Stimulated activated CD4-positive, alpha-beta T cell treated with anti-CD3 and anti-CD28 coated beads, Interleukin-2, amount 100 ng/mL, for 48 hours (primary cell): ENCODE measurements at regions not wholly inside any gene's neighbourhood (a gene's known extent, or its start where the extent isn't known, plus 50 kb on each side); places are given as distances from the start of the nearest gene placed in this dataset.
"Not testable (repeated sequence)": the region's sequence is repeated elsewhere in the genome, so short reads cannot be mapped to it uniquely, and the experiment has no call there.

ENCODE experiments used
- DNase-seq, 2 donors: peaks; one replicate each; pipeline ENCODE4 v3.0.0-alpha.2; 2020

- no peak for DNase-seq
These were observed 279.4 kb upstream of the ZNF507 start for GRCh38 chr19:32066056-32066455.

DNA sequence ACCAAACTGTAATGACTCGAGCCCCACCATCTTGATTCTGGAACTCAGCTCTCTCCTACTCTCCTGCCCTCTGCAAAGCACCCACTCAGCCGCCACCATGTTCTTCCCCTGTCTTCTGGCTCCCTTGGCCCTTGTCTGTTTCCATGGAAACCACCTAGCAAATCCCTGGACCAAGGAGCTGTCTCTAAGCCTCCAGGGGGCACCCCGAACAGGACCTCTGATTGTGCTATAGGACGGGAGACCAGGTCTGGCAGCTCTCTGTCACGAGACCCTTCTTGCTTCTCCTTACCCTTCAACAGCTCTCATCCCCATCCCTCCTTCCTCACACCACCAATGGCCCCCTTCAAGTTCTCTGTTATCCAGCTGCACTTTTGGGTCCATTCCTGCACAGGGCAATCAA, 277.7 kb upstream of the ZNF507 start:
- DNase-seq = no peak

DNA sequence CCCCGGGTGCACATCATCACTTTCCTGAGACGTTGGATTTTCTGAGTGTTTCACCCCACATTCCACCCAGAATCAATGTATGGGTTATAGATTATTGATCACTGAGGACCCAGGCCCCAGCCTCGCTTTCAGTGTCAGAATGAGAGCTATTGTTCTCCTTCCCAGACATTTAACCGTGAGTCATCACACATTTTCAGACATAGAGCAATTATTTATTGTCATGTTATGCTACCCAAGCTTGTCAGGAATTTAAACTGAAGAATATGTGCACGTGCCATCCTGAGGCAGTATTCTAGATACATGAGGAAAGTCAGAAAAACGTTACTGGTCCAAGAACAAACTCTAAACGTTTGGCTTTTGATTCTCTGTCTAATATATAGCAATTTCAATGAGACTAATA, 276.6 kb upstream of the ZNF507 start:
- no peak for DNase-seq

- no peak for DNase-seq
These were observed 275.3 kb upstream of the ZNF507 start for GRCh38 chr19:32070101-32070500.

- no peak for DNase-seq
These were observed 263.4 kb upstream of the ZNF507 start for GRCh38 chr19:32082028-32082427.

GRCh38 chr19:32084756-32085363, 260.6 kb upstream of the ZNF507 start:
- not testable (repeated sequence) for DNase-seq

- DNase-seq = no peak
These were observed 254.2 kb upstream of the ZNF507 start for GRCh38 chr19:32091241-32091640.

DNA sequence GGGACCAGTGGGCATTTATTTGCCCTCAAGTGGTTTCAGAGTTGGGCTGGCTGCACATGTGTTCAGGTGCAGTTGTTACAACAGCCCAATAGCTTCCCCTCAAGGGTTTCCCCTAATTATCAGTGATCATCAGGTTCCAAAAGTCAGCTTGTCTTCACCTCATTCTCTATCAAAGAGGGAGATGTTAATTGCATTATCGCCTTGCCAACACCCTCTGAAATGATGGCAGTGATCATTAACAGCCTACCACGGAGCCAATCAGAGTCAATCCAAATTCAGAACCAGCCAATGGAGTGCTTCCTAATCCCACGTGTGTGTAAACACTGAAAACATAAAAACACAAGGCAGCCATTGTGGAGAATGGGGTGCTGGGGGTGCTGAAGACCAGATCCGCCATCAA, 248.4 kb upstream of the ZNF507 start:
- no peak for DNase-seq

GRCh38 chr19:32097620-32098019, 247.8 kb upstream of the ZNF507 start:
- DNase-seq = no peak

- no peak for DNase-seq
These were observed 246.4 kb upstream of the ZNF507 start for GRCh38 chr19:32098968-32099367.

GRCh38 chr19:32101206-32101605, 244.2 kb upstream of the ZNF507 start:
- DNase-seq = no peak

GRCh38 chr19:32103541-32103940, 241.9 kb upstream of the ZNF507 start:
- no peak for DNase-seq

GRCh38 chr19:32104153-32104849, 241.1 kb upstream of the ZNF507 start:
- no peak for DNase-seq

DNA sequence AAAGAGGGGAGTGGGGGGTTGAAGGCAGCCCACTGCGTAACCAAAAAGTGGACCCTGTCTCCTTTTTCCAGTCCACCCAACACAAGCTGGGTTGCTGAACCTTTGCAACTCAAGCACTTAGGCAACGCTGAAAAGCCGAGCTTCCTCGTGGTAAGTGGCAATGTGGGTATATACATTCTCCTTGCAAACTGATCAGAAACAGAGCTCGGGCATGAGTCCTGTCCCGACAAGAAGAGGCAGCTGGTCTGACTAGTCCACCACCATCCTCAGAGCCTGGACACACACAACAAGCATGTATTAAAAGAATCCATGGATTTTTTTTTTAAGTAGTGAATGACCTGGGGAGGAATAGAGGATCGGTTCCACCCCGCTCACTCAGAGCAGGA, 240.6 kb upstream of the ZNF507 start:
- DNase-seq = no peak

DNA sequence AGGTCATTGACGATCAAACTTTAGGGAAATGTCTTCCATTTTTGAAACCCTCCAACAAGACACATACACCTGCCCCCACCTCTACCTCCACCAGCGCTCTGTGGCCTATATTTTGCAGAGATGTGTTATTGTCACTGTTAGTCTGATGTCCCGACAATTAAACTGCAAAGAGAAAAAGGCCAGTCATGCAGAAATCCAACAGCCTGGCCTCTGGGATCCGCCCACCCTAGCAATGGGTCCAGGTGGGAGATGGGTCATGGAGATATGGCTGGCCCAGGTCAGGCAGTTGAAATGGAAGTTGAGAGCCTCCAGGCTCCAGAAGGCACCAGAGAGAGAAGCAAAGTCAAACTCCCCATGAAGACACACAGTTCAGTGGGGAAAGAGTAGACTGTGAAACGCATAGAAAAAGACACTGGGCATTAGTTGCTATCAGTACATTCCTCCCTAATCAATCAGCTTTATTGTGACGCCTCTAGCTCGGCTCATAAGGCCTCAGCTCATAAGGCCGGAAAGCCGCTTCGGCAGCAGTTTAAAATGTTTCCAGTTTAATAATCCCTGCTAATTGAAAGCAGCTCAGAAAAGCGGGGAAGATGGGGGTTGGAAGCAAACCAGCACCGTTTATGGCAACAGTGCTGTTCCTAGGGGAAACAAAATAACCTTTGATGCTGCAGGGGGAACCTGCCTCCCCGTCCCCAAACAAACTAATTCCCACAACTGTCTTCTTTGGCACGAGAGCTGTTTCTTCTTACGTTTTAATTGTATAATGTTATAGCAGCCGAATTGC, 239.7 kb upstream of the ZNF507 start:
- no peak for DNase-seq

DNA sequence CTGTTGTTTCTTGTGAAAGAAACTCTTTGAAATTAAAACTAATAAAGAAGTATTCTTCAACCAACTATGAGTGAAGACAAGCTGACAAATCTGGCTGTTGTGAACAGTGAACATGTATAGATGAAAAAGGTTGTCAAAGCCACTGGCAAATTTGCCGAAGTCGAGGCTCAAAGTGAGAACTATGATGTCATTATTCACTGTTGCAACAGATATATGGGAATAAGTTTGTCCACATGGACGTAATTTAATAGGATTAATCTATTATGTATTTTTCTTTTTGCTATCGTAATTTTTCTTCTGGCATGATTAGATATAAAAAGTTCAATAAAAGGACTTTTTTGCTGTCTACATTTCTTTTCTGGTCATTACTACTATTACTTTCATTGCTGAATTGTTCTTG, 223.2 kb upstream of the ZNF507 start:
- no peak for DNase-seq

DNA sequence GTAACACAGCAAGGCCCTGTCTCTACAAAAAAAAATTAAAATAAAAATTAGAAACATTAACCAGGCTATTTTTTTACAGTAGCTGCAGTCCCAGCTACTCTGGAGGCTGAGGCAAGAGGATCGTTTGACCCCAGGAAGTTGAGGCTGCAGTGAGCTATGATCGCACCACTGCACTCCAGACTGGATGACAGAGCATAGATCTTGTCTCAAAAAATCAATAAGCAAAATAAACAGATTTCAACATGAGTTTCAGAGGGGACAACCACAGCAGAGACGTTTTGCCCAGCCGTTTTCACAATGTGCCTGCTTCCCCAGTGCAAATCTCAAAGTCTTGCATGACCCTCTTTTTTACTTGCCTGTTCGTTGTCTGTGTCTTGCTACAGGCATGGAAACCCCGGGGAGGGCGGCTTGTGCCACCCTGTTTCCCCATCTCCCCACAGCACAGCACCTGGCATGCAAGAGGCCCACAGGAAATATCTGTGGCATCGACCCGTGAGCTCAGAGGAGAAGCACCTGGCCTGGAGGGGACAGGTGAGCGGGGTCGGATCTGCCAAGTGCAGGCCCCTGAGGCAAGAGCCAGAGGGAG, 222.0 kb upstream of the ZNF507 start:
- no peak for DNase-seq

DNA sequence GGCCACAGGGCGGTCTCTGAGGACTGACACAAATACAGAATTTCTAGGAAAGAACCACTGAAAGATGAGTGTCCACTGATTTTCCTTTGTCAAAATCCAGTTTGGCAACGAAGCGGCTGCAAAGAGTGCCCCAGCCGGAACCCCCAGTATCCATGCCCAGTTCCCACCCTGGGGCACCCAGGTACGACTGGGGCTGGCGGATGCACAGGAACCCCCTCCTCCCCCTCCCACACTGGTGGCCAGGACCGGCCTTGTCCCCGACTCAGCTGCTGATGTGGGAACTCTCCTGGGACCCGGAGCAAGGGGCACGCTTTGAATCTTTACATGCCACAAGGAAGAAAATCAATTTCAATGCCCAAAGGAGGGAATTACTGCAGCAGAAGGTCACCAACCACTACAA, 220.8 kb upstream of the ZNF507 start:
- DNase-seq = no peak

DNA sequence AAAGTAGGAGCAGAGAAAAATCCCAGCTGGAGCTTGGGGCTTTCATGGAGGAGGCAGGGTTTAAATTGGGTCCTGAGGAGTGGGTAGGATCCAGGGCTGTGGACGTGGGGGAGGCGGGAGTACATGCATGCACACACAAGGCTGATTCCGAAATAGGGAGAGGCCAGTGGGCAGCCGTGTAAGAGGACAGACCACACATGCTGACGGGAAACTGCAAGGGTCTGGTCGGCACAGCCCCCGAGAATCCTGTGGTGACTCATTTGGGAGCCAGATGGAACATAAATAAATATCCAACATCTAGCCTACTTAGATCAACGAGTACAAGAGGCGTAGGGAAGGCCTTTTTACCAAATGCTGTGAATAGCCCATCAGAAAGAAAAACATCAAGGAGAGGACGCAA, 216.3 kb upstream of the ZNF507 start:
- DNase-seq = no peak

GRCh38 chr19:32130332-32130731, 215.1 kb upstream of the ZNF507 start:
- no peak for DNase-seq

DNA sequence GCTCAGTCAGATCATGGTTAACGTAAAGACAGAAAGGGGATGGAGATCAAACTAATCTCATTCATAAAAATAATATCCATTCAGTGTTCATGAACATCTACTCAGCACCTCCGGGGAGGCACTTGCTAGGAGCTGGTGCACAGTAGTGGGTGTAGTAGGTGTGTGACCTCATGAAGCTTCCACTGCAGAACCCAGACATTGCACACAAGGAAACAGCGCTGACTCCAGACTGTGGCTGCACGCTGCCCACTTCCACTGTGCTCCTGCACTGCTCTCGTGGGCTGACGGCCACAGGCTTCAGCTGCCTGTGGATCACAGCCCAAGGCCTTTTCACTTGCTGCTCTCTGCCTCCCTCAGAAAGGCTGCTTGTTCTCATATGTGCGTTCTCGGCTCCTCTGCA, 214.4 kb upstream of the ZNF507 start:
- no peak for DNase-seq

- DNase-seq = no peak
These were observed 207.0 kb upstream of the ZNF507 start for GRCh38 chr19:32138416-32138815.

- no peak for DNase-seq
These were observed 203.4 kb upstream of the ZNF507 start for GRCh38 chr19:32141840-32142511.
